ENCODE measurements at regions not wholly inside any gene's neighbourhood (a gene's known extent, or its start where the extent isn't known, plus 50 kb on each side); places are given as distances from the start of the nearest gene placed in this dataset.

- Histone ChIP-seq H3K4me1 (no peaks in the 10 kb centered on the region), H3K4me3 (no peak overlapping the region), H3K27ac (no peak overlapping the region), H3K27me3 (no peaks in the 10 kb centered on the region), H3K9me3 (no peaks in the 10 kb centered on the region), H3K36me3 (no peaks in the 10 kb centered on the region)
- TF ChIP-seq POLR2A (IDR thresholded peaks at IDR 0.05) (no peak), CTCF (IDR thresholded peaks at IDR 0.05) (no peak)
- 37 to 42% methylated on average over 5 of the region's 5 CpGs for WGBS, 2 donors
- DNase-seq (ENCODE audit: low spot score in 2 of 2), result no peak
These were observed 365.2 kb downstream of the AKAIN1 start for GRCh38 chr18:4831791-4832375.

- TF ChIP-seq EP300 (IDR thresholded peaks at IDR 0.05) (no peak), POLR2A (IDR thresholded peaks at IDR 0.05) (no peak), CTCF (IDR thresholded peaks at IDR 0.05) (no peak)
- Histone ChIP-seq H3K9me3 (no peaks in the 10 kb centered on the region), H3K4me1 (no peaks in the 10 kb centered on the region), H3K27ac (no peak overlapping the region), H3K27me3 (no peaks in the 10 kb centered on the region), H3K36me3 (no peaks in the 10 kb centered on the region), H3K4me3 (no peak overlapping the region)
- 67 to 73% methylated on average over 2 of the region's 2 CpGs for WGBS, 2 donors
- no peak for DNase-seq (ENCODE audit: low spot score in 2 of 2)
These were observed 365.9 kb downstream of the AKAIN1 start for GRCh38 chr18:4831127-4831526.

GRCh38 chr18:4823091-4823490 is 368.0 kb upstream of the DLGAP1 start:
- no peaks in the 10 kb centered on the region for H3K9me3 ChIP-seq
- H3K27ac ChIP-seq, result no peak overlapping the region
- whole genome bisulfite sequencing, 2 donors, result 81 to 87% methylated on average over 3 of the region's 3 CpGs
- TF ChIP-seq EP300 (IDR thresholded peaks at IDR 0.05) (no peak), POLR2A (IDR thresholded peaks at IDR 0.05) (no peak), CTCF (IDR thresholded peaks at IDR 0.05) (no peak)
- H3K4me1 ChIP-seq, result no peaks in the 10 kb centered on the region
- H3K27me3 ChIP-seq, result no peaks in the 10 kb centered on the region
- DNase-seq (ENCODE audit: low spot score in 2 of 2), result no peak
- no peak overlapping the region for H3K4me3 ChIP-seq
- H3K36me3 ChIP-seq, result no peaks in the 10 kb centered on the region

GRCh38 chr18:4821801-4822200 is 366.7 kb upstream of the DLGAP1 start:
- Histone ChIP-seq H3K27ac (no peak overlapping the region), H3K9me3 (no peaks in the 10 kb centered on the region), H3K27me3 (no peaks in the 10 kb centered on the region), H3K4me1 (no peaks in the 10 kb centered on the region), H3K36me3 (no peaks in the 10 kb centered on the region), H3K4me3 (no peak overlapping the region)
- TF ChIP-seq POLR2A (IDR thresholded peaks at IDR 0.05) (no peak), EP300 (IDR thresholded peaks at IDR 0.05) (no peak), CTCF (IDR thresholded peaks at IDR 0.05) (no peak)
- WGBS, 2 donors, result 75 to 89% methylated on average over 2 of the region's 2 CpGs
- no peak for DNase-seq (ENCODE audit: low spot score in 2 of 2)

- 70 to 75% methylated on average over 1 of the region's 1 CpG for WGBS, 2 donors
- TF ChIP-seq CTCF (IDR thresholded peaks at IDR 0.05) (no peak), POLR2A (IDR thresholded peaks at IDR 0.05) (no peak), EP300 (IDR thresholded peaks at IDR 0.05) (no peak)
- no peak overlapping the region for H3K4me3 ChIP-seq
These were observed 362.6 kb upstream of the DLGAP1 start for GRCh38 chr18:4817665-4818064.

More at GRCh38 chr18:4817665-4818064, 362.6 kb upstream of the DLGAP1 start:
- Histone ChIP-seq H3K36me3 (no peaks in the 10 kb centered on the region), H3K9me3 (no peaks in the 10 kb centered on the region), H3K4me1 (no peaks in the 10 kb centered on the region), H3K27me3 (no peaks in the 10 kb centered on the region), H3K27ac (no peak overlapping the region)
- DNase-seq (ENCODE audit: low spot score in 2 of 2), result no peak
